GM10248 (cell line): ENCODE measurements at regions not wholly inside any gene's neighbourhood (a gene's known extent, or its start where the extent isn't known, plus 50 kb on each side); places are given as distances from the start of the nearest gene placed in this dataset.

Experiments used
- CTCF ChIA-PET: fragments of 300-600 bp; sonication (Branson Sonifier 250); formaldehyde crosslinking; extraction: SDS; loops from one replicate; lab custom pipeline; 2021; ENCODE audit warnings: antibody characterized with exemption; lab: Yijun Ruan, JAX
- POLR2A ChIA-PET: fragments of 350-650 bp; sonication (Branson Sonifier 250); formaldehyde crosslinking; extraction: SDS; loops from one replicate; lab custom pipeline; 2020; ENCODE audit warnings: antibody characterized with exemption; lab: Yijun Ruan, JAX
- DNase-seq: peaks from one replicate; pipeline ENCODE4 v3.0.0; 2012; ENCODE audit errors: extremely low spot score
- CTCF ChIP-seq: IDR thresholded peaks from 2 replicates; pipeline ENCODE4 v1.5.1; 2012; ENCODE audit warnings: mild to moderate bottlenecking, low read depth; ENCODE audit errors: extremely low read depth, missing control alignments, control extremely low read depth

DNA sequence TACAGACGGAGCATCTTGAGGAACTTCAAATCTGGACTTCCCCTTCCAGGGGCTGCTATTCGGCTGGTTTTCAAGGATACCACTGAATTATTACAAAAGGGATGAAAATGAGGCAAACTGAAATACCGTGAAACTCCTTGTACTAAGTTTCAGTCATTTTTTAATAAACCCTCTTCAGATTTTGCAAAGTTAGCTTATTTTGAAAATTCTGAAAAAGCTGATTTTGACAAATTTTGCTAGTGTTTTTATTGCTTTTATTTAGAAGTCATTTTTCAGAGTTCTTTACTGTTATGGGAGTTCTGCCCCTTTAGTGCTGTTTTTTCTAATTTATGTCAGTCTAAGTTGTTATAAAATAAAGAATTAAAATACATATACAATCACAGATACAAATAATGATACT lies 390.4 kb upstream of the VRK2 start:
- POLR2A ChIA-PET, result no interaction called here

GRCh38 chr2:57669570-57669969 lies 377.0 kb upstream of the VRK2 start:
- CTCF ChIA-PET, result no interaction called here
- POLR2A ChIA-PET, result no interaction called here
- DNase-seq, result no peak
- no peak for TF ChIP-seq CTCF

More for the DNA sequence above, 390.4 kb upstream of the VRK2 start:
- no peak for TF ChIP-seq CTCF
- CTCF ChIA-PET, result no interaction called here
- DNase-seq, result no peak

GRCh38 chr2:57674025-57674424 lies 372.6 kb upstream of the VRK2 start:
- CTCF ChIA-PET, result no interaction called here
- no peak for TF ChIP-seq CTCF
- no peak for DNase-seq
- POLR2A ChIA-PET, result no interaction called here

DNA sequence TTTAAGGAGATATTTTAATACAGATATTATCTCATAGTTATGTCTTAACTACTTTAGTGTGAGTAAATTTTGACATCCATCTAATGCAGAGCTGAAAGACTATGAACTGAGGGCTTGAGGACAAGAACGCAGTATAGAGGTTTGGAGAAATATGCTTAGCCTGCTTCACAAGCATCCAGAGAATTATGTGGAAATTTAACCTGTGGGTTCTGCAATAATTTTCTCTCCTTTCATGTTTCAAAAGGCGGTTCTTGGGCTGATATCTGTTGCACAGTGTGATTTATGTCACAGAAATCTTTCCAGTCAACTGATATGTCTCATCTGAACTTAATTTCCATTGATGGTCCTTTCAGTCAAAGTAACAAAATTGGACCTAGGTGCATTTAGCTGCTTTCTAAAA lies 371.9 kb upstream of the VRK2 start:
- ChIA-PET CTCF (no interaction called here), POLR2A (no interaction called here)
- DNase-seq, result no peak
- TF ChIP-seq CTCF, result no peak

GRCh38 chr2:57677296-57677695 lies 369.3 kb upstream of the VRK2 start:
- DNase-seq, result no peak
- TF ChIP-seq CTCF, result no peak
- ChIA-PET POLR2A (no interaction called here), CTCF (no interaction called here)

DNA sequence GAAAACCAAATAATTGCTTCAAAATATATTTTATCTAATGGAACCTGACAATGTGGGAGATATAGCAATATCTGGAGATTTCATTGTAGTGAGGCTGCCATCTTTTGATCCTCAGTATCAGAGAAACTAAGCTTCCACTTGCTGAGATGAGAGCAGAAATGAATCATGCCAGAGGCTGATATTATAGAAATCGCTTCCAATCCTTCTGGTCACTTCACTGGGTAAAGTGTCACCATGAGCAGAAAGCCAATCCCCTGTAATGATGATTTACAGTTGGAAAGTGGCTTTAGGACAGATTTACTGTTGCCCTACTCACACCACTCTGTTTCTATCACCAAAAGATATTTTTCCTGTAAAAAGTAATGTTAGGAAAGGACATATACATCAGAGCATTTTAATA lies 365.0 kb upstream of the VRK2 start:
- POLR2A ChIA-PET, result no interaction called here
- CTCF ChIA-PET, result interaction anchor here (1.1 kb wide), 1 partner anchor 12 kb away, joined by 3 read pairs; no protein-coding TSS in a partner anchor
- DNase-seq, result no peak
- TF ChIP-seq CTCF, result no peak

- no peak for TF ChIP-seq CTCF
- ChIA-PET CTCF (interaction anchor here (1.1 to 1.3 kb wide), 2 partner anchors 17 to 36 kb away, joined by 3 read pairs; no protein-coding TSS in a partner anchor), POLR2A (no interaction called here)
- no peak for DNase-seq
These were observed 361.6 kb upstream of the VRK2 start for GRCh38 chr2:57685032-57685431.
